Upper lobe of left lung (tissue), 4 donors: ENCODE measurements at regions not wholly inside any gene's neighbourhood (a gene's known extent, or its start where the extent isn't known, plus 50 kb on each side); places are given as distances from the start of the nearest gene placed in this dataset.

Experiments
- POLR2AphosphoS5 ChIP-seq, 2 donors: sonication (generic); formaldehyde crosslinking; IDR thresholded peaks; one replicate each; pipeline ENCODE4 v1.5.1; 2017; ENCODE audit warnings: antibody characterized with exemption in 2 of 2
- TF ChIP-seq, protein P1 (sequence below), 6 experiments: fragments of 450-650 bp in 4 of 6; fragments of 200-600 bp in 2 of 6; sonication (generic) in 2 of 6; IDR thresholded peaks; one replicate each; pipeline ENCODE4 v1.5.1; 2016 to 2019; ENCODE audit warnings: antibody characterized with exemption in 6 of 6

DNA sequence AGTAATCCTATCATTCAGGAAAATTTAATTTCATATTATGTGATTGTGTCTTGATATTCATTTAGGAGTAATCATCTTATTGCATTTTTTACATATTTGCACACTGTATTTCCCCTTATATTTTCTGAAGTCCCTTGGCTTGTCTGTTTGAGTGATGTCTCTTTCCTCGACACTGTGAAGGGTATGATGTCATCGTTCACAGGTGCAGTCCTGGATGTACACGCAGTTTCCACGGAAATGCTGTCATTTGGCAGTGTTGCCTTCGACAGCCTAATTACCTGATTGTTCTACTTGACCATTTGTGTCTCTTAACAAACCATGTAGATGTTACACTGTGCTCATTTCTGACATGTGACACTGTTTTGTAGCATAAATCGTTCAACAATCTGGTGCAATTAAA, 1277.0 kb downstream of the TMEM121 start:
- TF ChIP-seq, protein P1, sequence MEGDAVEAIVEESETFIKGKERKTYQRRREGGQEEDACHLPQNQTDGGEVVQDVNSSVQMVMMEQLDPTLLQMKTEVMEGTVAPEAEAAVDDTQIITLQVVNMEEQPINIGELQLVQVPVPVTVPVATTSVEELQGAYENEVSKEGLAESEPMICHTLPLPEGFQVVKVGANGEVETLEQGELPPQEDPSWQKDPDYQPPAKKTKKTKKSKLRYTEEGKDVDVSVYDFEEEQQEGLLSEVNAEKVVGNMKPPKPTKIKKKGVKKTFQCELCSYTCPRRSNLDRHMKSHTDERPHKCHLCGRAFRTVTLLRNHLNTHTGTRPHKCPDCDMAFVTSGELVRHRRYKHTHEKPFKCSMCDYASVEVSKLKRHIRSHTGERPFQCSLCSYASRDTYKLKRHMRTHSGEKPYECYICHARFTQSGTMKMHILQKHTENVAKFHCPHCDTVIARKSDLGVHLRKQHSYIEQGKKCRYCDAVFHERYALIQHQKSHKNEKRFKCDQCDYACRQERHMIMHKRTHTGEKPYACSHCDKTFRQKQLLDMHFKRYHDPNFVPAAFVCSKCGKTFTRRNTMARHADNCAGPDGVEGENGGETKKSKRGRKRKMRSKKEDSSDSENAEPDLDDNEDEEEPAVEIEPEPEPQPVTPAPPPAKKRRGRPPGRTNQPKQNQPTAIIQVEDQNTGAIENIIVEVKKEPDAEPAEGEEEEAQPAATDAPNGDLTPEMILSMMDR (IDR thresholded peaks at IDR 0.05), result no peak
- TF ChIP-seq POLR2AphosphoS5 (IDR thresholded peaks at IDR 0.05), result no peak
